HepG2 (cell line): ENCODE measurements at regions not wholly inside any gene's neighbourhood (a gene's known extent, or its start where the extent isn't known, plus 50 kb on each side); places are given as distances from the start of the nearest gene placed in this dataset.

Experiments used
- ATAC-seq: fragments of 200-7000 bp; cut with Tn5 transposase; 3 replicates; pipeline ENCODE4 v1.9.1; 2020; ENCODE audit warnings: mild to moderate bottlenecking, moderate library complexity
- BruUV-seq: library from RNA; stranded (reverse); fragments of 400-500 nt; replicated peaks from 2 replicates; lab custom pipeline; 2021; lab: Mats Ljungman, UMichigan
- CTCF ChIA-PET: fragments of 300-600 bp; formaldehyde crosslinking; extraction: SDS; loops from one replicate; lab custom pipeline; 2021; ENCODE audit warnings: low total read pairs, inconsistent platforms, low intra/inter-chr PET ratio; lab: Yijun Ruan, JAX
- POLR2A ChIA-PET: fragments of 350-600 bp; sonication (Branson Sonifier 250); formaldehyde crosslinking; loops from one replicate; lab custom pipeline; 2020; ENCODE audit warnings: antibody characterized with exemption, inconsistent platforms; lab: Yijun Ruan, JAX
- DNase-seq: peaks from one replicate; pipeline ENCODE4 v3.0.0-alpha.2; 2015; ENCODE audit warnings: low spot score
- FAIRE-seq: peaks from 3 replicates; lab custom pipeline; 2011; peaks lifted over from hg19 to GRCh38; lab: Jason Lieb, UNC
- H2AFZ ChIP-seq: one replicate; pipeline ENCODE4 v1.6.1; 2011; ENCODE audit warnings: low read length, inconsistent platforms
- H3K27ac ChIP-seq: fragments of 300-600 bp; 3 replicates; pipeline ENCODE4 v1.8.0; 2011; ENCODE audit warnings: mixed run types, mild to moderate bottlenecking, mixed read lengths, low read length, inconsistent platforms; ENCODE audit not compliant: insufficient read depth; ENCODE audit errors: extremely low read length
- H3K27me3 ChIP-seq, 2 experiments: fragments of 200-600 bp in 1 of 2; 2 replicates in 1 of 2; 3 replicates in 1 of 2; pipeline versions ENCODE4 v1.6.0 to v1.8.0; 2011; ENCODE audit warnings: low read length in 2 of 2, mild to moderate bottlenecking in 2 of 2, moderate library complexity in 2 of 2, inconsistent platforms in 1 of 2; ENCODE audit not compliant: insufficient read depth in 2 of 2, control insufficient read depth in 1 of 2
- H3K36me3 ChIP-seq, 2 experiments: fragments of 200-600 bp in 1 of 2; replicated peaks in 1 of 2; 2 replicates in 1 of 2; 3 replicates in 1 of 2; pipeline versions ENCODE4 v1.5.1 to v1.8.0; 2011; ENCODE audit warnings: low read length in 2 of 2, inconsistent platforms in 1 of 2; ENCODE audit not compliant: insufficient read depth in 2 of 2, control insufficient read depth in 1 of 2
- H3K4me1 ChIP-seq: 2 replicates; pipeline ENCODE4 v1.5.1; 2012; ENCODE audit warnings: low read length, inconsistent platforms; ENCODE audit not compliant: insufficient read depth
- H3K4me2 ChIP-seq: 2 replicates; pipeline ENCODE4 v1.6.0; 2011; ENCODE audit warnings: low read depth, low read length, inconsistent platforms
- H3K4me3 ChIP-seq, 3 experiments: fragments of 200-600 bp in 1 of 3; sonication (generic), shearing (Covaris generic) in 1 of 3; replicated peaks in 1 of 3; 2 replicates each; pipeline ENCODE4 v1.5.1; 2011 to 2016; ENCODE audit warnings: low read length in 3 of 3, inconsistent platforms in 2 of 3, low read depth in 2 of 3, mild to moderate bottlenecking in 2 of 3, control low read depth in 1 of 3, mixed read lengths in 1 of 3; ENCODE audit not compliant: insufficient read depth in 1 of 3
- H3K79me2 ChIP-seq: one replicate; pipeline ENCODE4 v1.6.1; 2011; ENCODE audit warnings: low read length, inconsistent platforms; ENCODE audit not compliant: insufficient read depth
- H3K9ac ChIP-seq: 2 replicates; pipeline ENCODE4 v1.6.0; 2011; ENCODE audit warnings: mild to moderate bottlenecking, low read depth, low read length, inconsistent platforms; ENCODE audit not compliant: insufficient read depth
- H3K9me3 ChIP-seq: 2 replicates; pipeline ENCODE4 v1.5.1; 2012; ENCODE audit warnings: mild to moderate bottlenecking, low read length
- H4K20me1 ChIP-seq: 2 replicates; pipeline ENCODE4 v1.6.0; 2011; ENCODE audit warnings: inconsistent platforms, mild to moderate bottlenecking, low read length, moderate library complexity; ENCODE audit not compliant: insufficient read depth
- BORCS8-MEF2B ChIP-seq: sonication (generic); formaldehyde crosslinking; IDR thresholded peaks from 2 replicates; pipeline ENCODE4 v1.8.0; 2022; ENCODE audit warnings: mild to moderate bottlenecking, missing genetic modification reagents
- CBX1 ChIP-seq: IDR thresholded peaks from one replicate; pipeline ENCODE4 v1.6.1; 2016; ENCODE audit warnings: antibody characterized with exemption, low read depth
- FOXJ3 ChIP-seq: sonication (generic); formaldehyde crosslinking; IDR thresholded peaks from 2 replicates; pipeline ENCODE4 v1.4.0; 2020; ENCODE audit warnings: missing genetic modification reagents, mild to moderate bottlenecking, borderline replicate concordance
- KLF6 ChIP-seq: IDR thresholded peaks from 2 replicates; pipeline ENCODE4 v1.8.0; 2016; ENCODE audit warnings: missing biosample characterization, missing genetic modification reagents
- NR0B2 ChIP-seq: sonication (generic); formaldehyde crosslinking; IDR thresholded peaks from 2 replicates; pipeline ENCODE4 v1.4.0; 2020; ENCODE audit warnings: mild to moderate bottlenecking, missing genetic modification reagents
- NR2F6 ChIP-seq, 2 experiments: IDR thresholded peaks; 2 replicates each; pipeline ENCODE4 v1.6.1; 2016; ENCODE audit warnings: antibody characterized with exemption in 1 of 2, mild to moderate bottlenecking in 1 of 2
- ONECUT2 ChIP-seq: sonication (generic); formaldehyde crosslinking; IDR thresholded peaks from 2 replicates; pipeline ENCODE4 v1.4.0; 2020; ENCODE audit warnings: missing genetic modification reagents
- POLR2A ChIP-seq, 2 experiments: IDR thresholded peaks; 2 replicates each; pipeline ENCODE4 v1.6.1; 2011; ENCODE audit warnings: low read depth in 2 of 2, low read length in 2 of 2, mild to moderate bottlenecking in 1 of 2, moderate library complexity in 1 of 2; ENCODE audit not compliant: insufficient read depth in 1 of 2
- PTBP1 ChIP-seq: fragments of 200-400 bp; formaldehyde crosslinking; IDR thresholded peaks from 2 replicates; pipeline ENCODE4 v1.6.1; 2018; ENCODE audit warnings: low read length, low read depth; ENCODE audit not compliant: poor library complexity, severe bottlenecking
- SIN3B ChIP-seq: fragments of 150-350 bp; IDR thresholded peaks from 2 replicates; pipeline ENCODE4 v1.6.1; 2014; ENCODE audit warnings: low read length
- TCF7 ChIP-seq: sonication (generic); IDR thresholded peaks from 2 replicates; pipeline ENCODE4 v1.6.1; 2016; ENCODE audit warnings: antibody characterized with exemption, low read depth
- ZFP1 ChIP-seq: IDR thresholded peaks from 2 replicates; pipeline ENCODE4 v1.6.1; 2016
- ZNF160 ChIP-seq: sonication (generic); formaldehyde crosslinking; IDR thresholded peaks from 2 replicates; pipeline ENCODE4 v1.8.0; 2022; ENCODE audit warnings: mild to moderate bottlenecking, inconsistent platforms, missing genetic modification reagents
- ZNF205 ChIP-seq: IDR thresholded peaks from 2 replicates; pipeline ENCODE4 v1.6.1; 2018; ENCODE audit warnings: missing biosample characterization, missing genetic modification reagents
- ZNF30 ChIP-seq: sonication (generic); formaldehyde crosslinking; IDR thresholded peaks from 2 replicates; pipeline ENCODE4 v1.5.0; 2020; ENCODE audit warnings: mild to moderate bottlenecking, missing genetic modification reagents
- ZNF362 ChIP-seq: sonication (generic); formaldehyde crosslinking; IDR thresholded peaks from 2 replicates; pipeline ENCODE4 v1.4.0; 2020; ENCODE audit warnings: missing genetic modification reagents, mild to moderate bottlenecking, borderline replicate concordance
- WGBS: methylation state at CpG from one replicate; pipeline ENCODE4 v1.1.6; 2017; ENCODE audit warnings: low lambda C conversion rate; 5-methylcytosine and 5-hydroxymethylcytosine counted together
- in situ Hi-C: cut with HindIII; loops from 2 replicates; pipeline ENCODE4 v1.10.0; 2017; ENCODE audit warnings: low pct_unique_long_range_greater_than_20kb; ENCODE audit not compliant: extremely low pct_ligation_motif_present
- intact Hi-C: fragments of 100-400 bp; cut with micrococcal nuclease; formaldehyde crosslinking; loops from one replicate; pipeline ENCODE4 v1.10.0; 2022; ENCODE audit not compliant: unreplicated experiment

GRCh38 chr13:73913079-73913740 is 221.0 kb downstream of the KLF12 start:
- Histone ChIP-seq H3K27ac (no peak overlapping the region), H3K36me3 (no peaks in the 10 kb centered on the region), H4K20me1 (no peaks in the 10 kb centered on the region), H3K4me3 (no peak overlapping the region), H3K4me2 (no peak overlapping the region), H3K9ac (no peak overlapping the region), H3K9me3 (no peaks in the 10 kb centered on the region), H3K4me1 (no peaks in the 10 kb centered on the region), H2AFZ (no peak overlapping the region), H3K79me2 (no peaks in the 10 kb centered on the region), H3K27me3 (no peaks in the 10 kb centered on the region)
- intact Hi-C loops (no loop called here), in situ Hi-C loops (no loop called here)
- no peak for ATAC-seq
- ChIA-PET POLR2A (no interaction called here), CTCF (no interaction called here)
- no TSS peak for BruUV-seq
- WGBS, result 38% methylated on average over 4 of the region's 4 CpGs
- TF ChIP-seq KLF6 (CRISPR knock-in tag), result no peak
- no peak for TF ChIP-seq ZNF205
- no peak for TF ChIP-seq FOXJ3
- no peak for TF ChIP-seq PTBP1
- TF ChIP-seq POLR2A (IDR thresholded peaks at IDR 0.05; ENCODE audit: insufficient read depth in 1 of 2, low read depth in 2 of 2, low read length in 2 of 2), result no peak
- TF ChIP-seq ZNF160, result no peak
- TF ChIP-seq NR2F6 (IDR thresholded peaks at IDR 0.05), result no peak
- no peak for TF ChIP-seq NR2F6 (CRISPR knock-in tag; IDR thresholded peaks at IDR 0.05)
- TF ChIP-seq ZFP1 (CRISPR knock-in tag), result no peak
- no peak for TF ChIP-seq ZNF30
- no peak for FAIRE-seq
- no peak for DNase-seq

- no peak for DNase-seq
- no TSS peak for BruUV-seq
- Histone ChIP-seq H3K36me3 (no peaks in the 10 kb centered on the region), H3K4me2 (no peak overlapping the region), H4K20me1 (no peaks in the 10 kb centered on the region), H3K9ac (no peak overlapping the region), H3K9me3 (no peaks in the 10 kb centered on the region), H3K4me1 (no peaks in the 10 kb centered on the region), H3K79me2 (no peaks in the 10 kb centered on the region), H3K4me3 (no peak overlapping the region), H3K27me3 (no peaks in the 10 kb centered on the region), H2AFZ (no peak overlapping the region), H3K27ac (no peak overlapping the region)
- in situ Hi-C loops, result no loop called here
- no peak for TF ChIP-seq SIN3B
- TF ChIP-seq CBX1, result no peak
- TF ChIP-seq TCF7, result no peak
- TF ChIP-seq ZNF362 (CRISPR knock-in tag), result no peak
- no peak for TF ChIP-seq NR0B2 (CRISPR knock-in tag)
- TF ChIP-seq ONECUT2 (CRISPR knock-in tag), result no peak
- TF ChIP-seq BORCS8-MEF2B (CRISPR knock-in tag), result no peak
- ChIA-PET POLR2A (no interaction called here), CTCF (no interaction called here)
- ATAC-seq, result no peak
- intact Hi-C loops, result no loop called here
- no peak for FAIRE-seq
Observed at GRCh38 chr13:73911361-73911760, 222.8 kb downstream of the KLF12 start.
